GM19372 (cell line): ENCODE measurements at regions not wholly inside any gene's neighbourhood (a gene's known extent, or its start where the extent isn't known, plus 50 kb on each side); places are given as distances from the start of the nearest gene placed in this dataset.
A peak's percentile ranks its signal among the peaks of the same experiment; 100 is the strongest.

Experiments used
- ATAC-seq: cut with Tn5 transposase; IDR thresholded peaks from one replicate; pipeline ENCODE4 v1.9.1; 2021; ENCODE audit warnings: mild to moderate bottlenecking, low read depth, moderate library complexity; ENCODE audit not compliant: unreplicated experiment

GRCh38 chr6:87860902-87861301 lies 158.9 kb upstream of the AKIRIN2 start:
- ATAC-seq, result no peak

GRCh38 chr6:87858440-87858839 lies 156.4 kb upstream of the AKIRIN2 start:
- ATAC-seq, result no peak

- no peak for ATAC-seq
Measured at GRCh38 chr6:87851674-87852299, 149.8 kb upstream of the AKIRIN2 start.

GRCh38 chr6:87848616-87849015 lies 146.6 kb upstream of the AKIRIN2 start:
- ATAC-seq, result no peak

- no peak for ATAC-seq
Measured at GRCh38 chr6:87847830-87848210, 145.8 kb upstream of the AKIRIN2 start.

GRCh38 chr6:87847135-87847829 lies 145.2 kb upstream of the AKIRIN2 start:
- ATAC-seq, result no peak

GRCh38 chr6:87846434-87846833 lies 144.4 kb upstream of the AKIRIN2 start:
- ATAC-seq, result no peak

- no peak for ATAC-seq
Measured at GRCh38 chr6:87840324-87840723, 138.3 kb upstream of the AKIRIN2 start.

- ATAC-seq, result no peak
Measured at GRCh38 chr6:87837876-87838275, 135.8 kb upstream of the AKIRIN2 start.

- no peak for ATAC-seq
Measured at GRCh38 chr6:87837444-87837843, 135.4 kb upstream of the AKIRIN2 start.

- ATAC-seq, result peak; percentile 71
Measured at GRCh38 chr6:87832025-87832825, 130.2 kb upstream of the AKIRIN2 start.

GRCh38 chr6:87830907-87831306 lies 128.9 kb upstream of the AKIRIN2 start:
- ATAC-seq, result no peak

- no peak for ATAC-seq
Measured at GRCh38 chr6:87829622-87830121, 127.6 kb upstream of the AKIRIN2 start.

- ATAC-seq, result no peak
Measured at GRCh38 chr6:87828044-87828443, 126.0 kb upstream of the AKIRIN2 start.

GRCh38 chr6:87827346-87827745 lies 125.3 kb upstream of the AKIRIN2 start:
- ATAC-seq, result no peak

- no peak for ATAC-seq
Measured at GRCh38 chr6:87826424-87826823, 124.4 kb upstream of the AKIRIN2 start.

- no peak for ATAC-seq
Measured at GRCh38 chr6:87825821-87826221, 123.8 kb upstream of the AKIRIN2 start.

- no peak for ATAC-seq
Measured at GRCh38 chr6:87824958-87825491, 123.0 kb upstream of the AKIRIN2 start.

GRCh38 chr6:87822011-87822410 lies 120.0 kb upstream of the AKIRIN2 start:
- ATAC-seq, result no peak

GRCh38 chr6:87820343-87820984 lies 118.4 kb upstream of the AKIRIN2 start:
- no peak for ATAC-seq

GRCh38 chr6:87817183-87817582 lies 115.2 kb upstream of the AKIRIN2 start:
- no peak for ATAC-seq
